ENCODE measurements at regions not wholly inside any gene's neighbourhood (a gene's known extent, or its start where the extent isn't known, plus 50 kb on each side); places are given as distances from the start of the nearest gene placed in this dataset.

DNA sequence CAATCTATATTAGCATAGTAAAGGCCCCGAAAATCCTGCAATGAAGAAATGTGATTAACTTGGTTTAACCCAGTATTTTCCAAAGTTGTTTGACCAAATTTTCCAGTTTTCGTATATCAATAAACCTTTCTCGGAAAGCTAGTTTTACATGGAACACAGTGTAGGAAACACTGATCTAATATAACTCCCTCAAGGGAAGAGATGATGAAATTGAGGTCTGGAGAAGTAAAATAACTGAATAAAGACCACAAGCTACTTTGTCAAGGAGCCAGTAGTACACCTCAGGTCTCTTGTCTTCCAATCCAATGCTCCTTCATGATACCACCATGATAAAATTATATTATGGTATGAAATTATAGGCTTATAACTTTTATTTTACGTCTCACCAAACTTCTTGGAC is 118.1 kb upstream of the TARS1 start:
- Histone ChIP-seq H2AFZ (ENCODE audit: low read depth, low read length) (no peak overlapping the region), H3K9ac (ENCODE audit: low read length) (no peak overlapping the region), H3K27me3 (ENCODE audit: insufficient read depth, low read depth, low read length) (no peaks in the 10 kb centered on the region), H3F3A (ENCODE audit: insufficient read depth, low read length, poor library complexity, severe bottlenecking) (no peaks in the 10 kb centered on the region), H3K9me3 (ENCODE audit: low read length) (no peaks in the 10 kb centered on the region), H4K20me1 (ENCODE audit: insufficient read depth) (no peaks in the 10 kb centered on the region), H3K4me2 (ENCODE audit: low read length) (no peak overlapping the region), H3K79me2 (replicated peaks; ENCODE audit: insufficient read depth, low read length) (no peaks in the 10 kb centered on the region), H3K9me2 (ENCODE audit: insufficient read depth, low read length) (no peaks in the 10 kb centered on the region), H3K36me3 (ENCODE audit: insufficient read depth, low read length) (no peaks in the 10 kb centered on the region), H3K27ac (ENCODE audit: low read length) (no peak overlapping the region), H3K4me3 (ENCODE audit: low read length) (no peak overlapping the region)
- no peak for TF ChIP-seq SMC3 (conservative IDR thresholded peaks at IDR 0.05; ENCODE audit: poor library complexity)
- no peak for TF ChIP-seq RAD21 (conservative IDR thresholded peaks at IDR 0.05)
- TF ChIP-seq MXI1 (conservative IDR thresholded peaks at IDR 0.05; ENCODE audit: poor library complexity, severe bottlenecking), result no peak
- TF ChIP-seq TAF1 (IDR thresholded peaks at IDR 0.05; ENCODE audit: low read depth), result no peak
- TF ChIP-seq EP300 (conservative IDR thresholded peaks at IDR 0.05; ENCODE audit: poor library complexity, severe bottlenecking), result no peak
- no peak for TF ChIP-seq POLR2AphosphoS5 (IDR thresholded peaks at IDR 0.05)
- TF ChIP-seq EZH2 (IDR thresholded peaks at IDR 0.05; ENCODE audit: borderline replicate concordance, insufficient read depth, low read length, poor library complexity, severe bottlenecking), result no peak
- no peak for TF ChIP-seq REST (IDR thresholded peaks at IDR 0.05; ENCODE audit: borderline replicate concordance)
- TF ChIP-seq, protein P1, sequence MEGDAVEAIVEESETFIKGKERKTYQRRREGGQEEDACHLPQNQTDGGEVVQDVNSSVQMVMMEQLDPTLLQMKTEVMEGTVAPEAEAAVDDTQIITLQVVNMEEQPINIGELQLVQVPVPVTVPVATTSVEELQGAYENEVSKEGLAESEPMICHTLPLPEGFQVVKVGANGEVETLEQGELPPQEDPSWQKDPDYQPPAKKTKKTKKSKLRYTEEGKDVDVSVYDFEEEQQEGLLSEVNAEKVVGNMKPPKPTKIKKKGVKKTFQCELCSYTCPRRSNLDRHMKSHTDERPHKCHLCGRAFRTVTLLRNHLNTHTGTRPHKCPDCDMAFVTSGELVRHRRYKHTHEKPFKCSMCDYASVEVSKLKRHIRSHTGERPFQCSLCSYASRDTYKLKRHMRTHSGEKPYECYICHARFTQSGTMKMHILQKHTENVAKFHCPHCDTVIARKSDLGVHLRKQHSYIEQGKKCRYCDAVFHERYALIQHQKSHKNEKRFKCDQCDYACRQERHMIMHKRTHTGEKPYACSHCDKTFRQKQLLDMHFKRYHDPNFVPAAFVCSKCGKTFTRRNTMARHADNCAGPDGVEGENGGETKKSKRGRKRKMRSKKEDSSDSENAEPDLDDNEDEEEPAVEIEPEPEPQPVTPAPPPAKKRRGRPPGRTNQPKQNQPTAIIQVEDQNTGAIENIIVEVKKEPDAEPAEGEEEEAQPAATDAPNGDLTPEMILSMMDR (IDR thresholded peaks at IDR 0.05; ENCODE audit: poor library complexity, severe bottlenecking), result no peak

DNA sequence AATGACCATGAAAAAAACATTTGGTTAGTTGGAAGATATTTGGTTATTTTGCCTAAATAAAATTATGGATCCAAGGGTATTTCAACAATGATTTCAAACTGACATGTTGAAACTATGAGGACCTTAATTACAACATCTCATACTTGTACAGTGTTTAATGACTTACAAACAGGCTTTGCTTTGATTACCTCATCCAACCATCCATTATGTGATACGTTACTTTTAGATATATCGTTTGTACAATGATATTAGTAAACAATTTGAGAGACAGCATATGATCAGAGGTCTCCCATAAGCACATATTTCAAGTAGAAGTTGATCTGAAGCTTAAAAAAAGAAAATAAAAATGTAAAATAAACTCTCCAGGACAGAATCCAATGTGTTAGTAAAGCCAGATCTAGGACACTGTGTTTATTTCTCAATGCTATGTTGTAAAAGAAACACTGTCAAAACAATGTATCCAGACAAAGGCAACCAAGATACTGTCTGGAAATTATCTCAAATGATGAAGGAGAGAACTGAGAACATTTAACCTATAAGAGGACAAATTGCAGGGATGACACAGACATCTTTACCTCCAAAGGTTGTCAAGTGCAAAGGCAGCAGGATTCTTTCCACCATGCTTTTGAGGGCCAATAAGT is 116.0 kb upstream of the TARS1 start:
- Histone ChIP-seq H4K20me1 (ENCODE audit: insufficient read depth) (no peaks in the 10 kb centered on the region), H3K9ac (ENCODE audit: low read length) (no peak overlapping the region), H3K36me3 (ENCODE audit: insufficient read depth, low read length) (no peaks in the 10 kb centered on the region), H3K9me2 (ENCODE audit: insufficient read depth, low read length) (no peaks in the 10 kb centered on the region), H2AFZ (ENCODE audit: low read depth, low read length) (no peak overlapping the region), H3K79me2 (replicated peaks; ENCODE audit: insufficient read depth, low read length) (no peaks in the 10 kb centered on the region), H3K27ac (ENCODE audit: low read length) (no peak overlapping the region), H3K4me3 (ENCODE audit: low read length) (no peak overlapping the region), H3K9me3 (ENCODE audit: low read length) (no peaks in the 10 kb centered on the region), H3K27me3 (ENCODE audit: insufficient read depth, low read depth, low read length) (no peaks in the 10 kb centered on the region), H3K4me2 (ENCODE audit: low read length) (no peak overlapping the region), H3F3A (ENCODE audit: insufficient read depth, low read length, poor library complexity, severe bottlenecking) (no peaks in the 10 kb centered on the region)
- TF ChIP-seq POLR2AphosphoS5 (IDR thresholded peaks at IDR 0.05), result no peak
- TF ChIP-seq RAD21 (conservative IDR thresholded peaks at IDR 0.05), result no peak
- no peak for TF ChIP-seq REST (IDR thresholded peaks at IDR 0.05; ENCODE audit: borderline replicate concordance)
- no peak for TF ChIP-seq TAF1 (IDR thresholded peaks at IDR 0.05; ENCODE audit: low read depth)
- no peak for TF ChIP-seq SMC3 (conservative IDR thresholded peaks at IDR 0.05; ENCODE audit: poor library complexity)
- TF ChIP-seq, protein P1 (IDR thresholded peaks at IDR 0.05; ENCODE audit: poor library complexity, severe bottlenecking), result no peak

Data from neural cell (in vitro differentiated cells).